Breast epithelium (tissue), 4 donors: ENCODE measurements at regions not wholly inside any gene's neighbourhood (a gene's known extent, or its start where the extent isn't known, plus 50 kb on each side); places are given as distances from the start of the nearest gene placed in this dataset.

ENCODE experiments used
- DNase-seq, 2 donors: peaks; one replicate each; pipeline ENCODE4 v3.0.0-alpha.2; 2019; ENCODE audit warnings: low spot score in 2 of 2
- H3K27ac ChIP-seq, 2 donors: fragments of 200-600 bp; sonication (generic) in 1 of 2; one replicate each; pipeline ENCODE4 v1.5.1; 2016 to 2019; ENCODE audit warnings: mild to moderate bottlenecking in 1 of 2
- H3K27me3 ChIP-seq, 2 donors: fragments of 200-600 bp; sonication (generic) in 1 of 2; one replicate each; pipeline versions ENCODE4 v1.5.1 to v1.6.0; 2017 to 2019; ENCODE audit warnings: control low read depth in 1 of 2, mild to moderate bottlenecking in 1 of 2
- H3K36me3 ChIP-seq: fragments of 200-600 bp; one replicate; pipeline ENCODE4 v1.5.1; 2019
- H3K4me1 ChIP-seq, 2 donors: fragments of 200-600 bp; sonication (generic); one replicate each; pipeline ENCODE4 v1.5.1; 2016 to 2019; ENCODE audit warnings: control low read depth in 1 of 2
- H3K4me3 ChIP-seq, 3 donors: fragments of 200-600 bp; sonication (generic); 1 replicate in 2 of 3; 2 replicates in 1 of 3; pipeline ENCODE4 v1.5.1; 2016 to 2019; ENCODE audit warnings: mild to moderate bottlenecking in 3 of 3, moderate library complexity in 2 of 3
- H3K9me3 ChIP-seq, 2 donors: fragments of 200-600 bp; sonication (generic) in 1 of 2; one replicate each; pipeline ENCODE4 v1.5.1; 2016 to 2019; ENCODE audit warnings: control low read depth in 1 of 2
- CTCF ChIP-seq, 3 donors: fragments of 450-650 bp; IDR thresholded peaks; one replicate each; pipeline ENCODE4 v1.5.1; 2016 to 2017; ENCODE audit warnings: antibody characterized with exemption in 3 of 3, mild to moderate bottlenecking in 3 of 3, moderate library complexity in 3 of 3
- POLR2A ChIP-seq: fragments of 450-650 bp; IDR thresholded peaks from one replicate; pipeline ENCODE4 v1.6.1; 2016; ENCODE audit warnings: antibody characterized with exemption, mild to moderate bottlenecking, moderate library complexity
- POLR2AphosphoS5 ChIP-seq, 3 donors: sonication (generic); formaldehyde crosslinking; IDR thresholded peaks; one replicate each; pipeline ENCODE4 v1.6.1; 2017; ENCODE audit warnings: antibody characterized with exemption in 3 of 3
- intact Hi-C: fragments of 100-400 bp; cut with DNase I; formaldehyde crosslinking; loops from one replicate; pipeline ENCODE4 v1.15.1; 2023; ENCODE audit warnings: low total_unique reads

GRCh38 chr1:94637121-94637520 lies 95.6 kb upstream of the F3 start:
- no peak for TF ChIP-seq POLR2A
- TF ChIP-seq CTCF (IDR thresholded peaks at IDR 0.05), result no peak
- no peak for TF ChIP-seq POLR2AphosphoS5 (IDR thresholded peaks at IDR 0.05)

GRCh38 chr1:94636624-94637023 lies 95.1 kb upstream of the F3 start:
- Histone ChIP-seq H3K4me3 (no peak overlapping the region), H3K9me3 (no peaks in the 10 kb centered on the region), H3K4me1 (no peaks in the 10 kb centered on the region), H3K27me3 (no peaks in the 10 kb centered on the region), H3K27ac (no peak overlapping the region), H3K36me3 (no peaks in the 10 kb centered on the region)
- no peak for DNase-seq
- intact Hi-C loops, result no loop called here
- TF ChIP-seq POLR2A (no peak), CTCF (IDR thresholded peaks at IDR 0.05) (no peak), POLR2AphosphoS5 (IDR thresholded peaks at IDR 0.05) (no peak)

More at GRCh38 chr1:94637121-94637520, 95.6 kb upstream of the F3 start:
- Histone ChIP-seq H3K4me3 (no peak overlapping the region), H3K36me3 (no peaks in the 10 kb centered on the region), H3K9me3 (no peaks in the 10 kb centered on the region), H3K4me1 (no peaks in the 10 kb centered on the region), H3K27ac (no peak overlapping the region), H3K27me3 (no peaks in the 10 kb centered on the region)
- DNase-seq, result no peak
- intact Hi-C loops, result no loop called here

- intact Hi-C loops, result no loop called here
- Histone ChIP-seq H3K27ac (no peak overlapping the region), H3K9me3 (no peaks in the 10 kb centered on the region), H3K4me3 (no peak overlapping the region), H3K36me3 (no peaks in the 10 kb centered on the region), H3K4me1 (no peaks in the 10 kb centered on the region), H3K27me3 (no peaks in the 10 kb centered on the region)
- TF ChIP-seq POLR2A (no peak), CTCF (IDR thresholded peaks at IDR 0.05) (no peak), POLR2AphosphoS5 (IDR thresholded peaks at IDR 0.05) (no peak)
- no peak for DNase-seq
Measured at GRCh38 chr1:94636100-94636499, 94.5 kb upstream of the F3 start.

- intact Hi-C loops, result no loop called here
- H3K4me3 ChIP-seq, result no peak overlapping the region
- H3K27me3 ChIP-seq, result no peaks in the 10 kb centered on the region
- DNase-seq, result no peak
- H3K27ac ChIP-seq, result no peak overlapping the region
- H3K4me1 ChIP-seq, result no peaks in the 10 kb centered on the region
- TF ChIP-seq CTCF (IDR thresholded peaks at IDR 0.05), result no peak
- no peak for TF ChIP-seq POLR2AphosphoS5 (IDR thresholded peaks at IDR 0.05)
- TF ChIP-seq POLR2A, result no peak
- H3K36me3 ChIP-seq, result no peaks in the 10 kb centered on the region
- no peaks in the 10 kb centered on the region for H3K9me3 ChIP-seq
Measured at GRCh38 chr1:94634977-94635416, 93.4 kb upstream of the F3 start.

- H3K4me3 ChIP-seq, result no peak overlapping the region
- H3K4me1 ChIP-seq, result no peaks in the 10 kb centered on the region
- TF ChIP-seq CTCF (IDR thresholded peaks at IDR 0.05), result no peak
- no peak for TF ChIP-seq POLR2AphosphoS5 (IDR thresholded peaks at IDR 0.05)
- TF ChIP-seq POLR2A, result no peak
- H3K27ac ChIP-seq, result no peak overlapping the region
- intact Hi-C loops, result no loop called here
- DNase-seq, result no peak
- no peaks in the 10 kb centered on the region for H3K27me3 ChIP-seq
- H3K9me3 ChIP-seq, result no peaks in the 10 kb centered on the region
- H3K36me3 ChIP-seq, result no peaks in the 10 kb centered on the region
Measured at GRCh38 chr1:94633051-94633450, 91.5 kb upstream of the F3 start.
